Peyer's patch (tissue), 4 donors: ENCODE measurements at regions not wholly inside any gene's neighbourhood (a gene's known extent, or its start where the extent isn't known, plus 50 kb on each side); places are given as distances from the start of the nearest gene placed in this dataset.

Experiments
- POLR2A ChIP-seq, 2 donors: fragments of 450-650 bp; IDR thresholded peaks; one replicate each; pipeline ENCODE4 v1.5.1; 2017; ENCODE audit warnings: antibody characterized with exemption in 2 of 2, mild to moderate bottlenecking in 2 of 2, moderate library complexity in 2 of 2
- TF ChIP-seq, protein P1 (sequence below), 6 experiments: fragments of 450-650 bp in 4 of 6; fragments of 200-600 bp in 2 of 6; sonication (generic) in 1 of 6; IDR thresholded peaks; one replicate each; pipeline ENCODE4 v1.5.1; 2017 to 2019; ENCODE audit warnings: antibody characterized with exemption in 6 of 6, mild to moderate bottlenecking in 3 of 6, moderate library complexity in 1 of 6

DNA sequence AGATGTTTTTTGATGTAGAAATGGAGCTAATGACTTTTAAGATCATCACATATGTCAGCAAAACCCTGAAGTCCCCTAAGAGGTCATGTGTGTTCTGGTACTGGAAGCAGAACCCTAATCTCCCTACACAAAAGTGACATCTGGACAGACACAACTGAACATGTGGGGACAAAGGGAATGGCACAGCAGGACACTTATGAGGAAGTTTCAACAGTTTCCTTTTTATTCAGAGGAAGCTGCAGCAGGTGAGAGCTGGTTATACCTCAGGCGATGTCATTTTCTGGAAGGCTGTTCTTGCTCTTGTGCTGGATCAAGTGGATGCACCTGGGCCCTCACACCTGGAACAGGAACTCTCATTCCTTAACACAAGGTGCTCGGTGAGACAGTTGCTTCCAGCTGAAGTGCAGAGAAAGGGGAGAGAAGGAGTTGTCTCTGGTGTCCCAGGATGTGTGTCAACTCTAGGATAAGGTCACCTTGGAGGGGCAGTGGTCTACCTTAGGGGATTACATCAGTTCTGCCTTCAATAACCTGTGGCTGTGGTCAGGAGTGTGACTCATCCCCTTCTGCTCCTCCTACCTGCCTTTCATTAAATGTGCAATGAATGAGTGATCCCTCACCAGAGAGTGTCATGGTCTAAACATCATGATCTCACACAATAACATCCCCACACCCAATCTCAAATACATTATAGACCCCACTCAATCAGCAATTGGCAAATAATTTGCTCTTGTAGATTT is 463.4 kb downstream of the TMEM121 start:
- TF ChIP-seq, protein P1, sequence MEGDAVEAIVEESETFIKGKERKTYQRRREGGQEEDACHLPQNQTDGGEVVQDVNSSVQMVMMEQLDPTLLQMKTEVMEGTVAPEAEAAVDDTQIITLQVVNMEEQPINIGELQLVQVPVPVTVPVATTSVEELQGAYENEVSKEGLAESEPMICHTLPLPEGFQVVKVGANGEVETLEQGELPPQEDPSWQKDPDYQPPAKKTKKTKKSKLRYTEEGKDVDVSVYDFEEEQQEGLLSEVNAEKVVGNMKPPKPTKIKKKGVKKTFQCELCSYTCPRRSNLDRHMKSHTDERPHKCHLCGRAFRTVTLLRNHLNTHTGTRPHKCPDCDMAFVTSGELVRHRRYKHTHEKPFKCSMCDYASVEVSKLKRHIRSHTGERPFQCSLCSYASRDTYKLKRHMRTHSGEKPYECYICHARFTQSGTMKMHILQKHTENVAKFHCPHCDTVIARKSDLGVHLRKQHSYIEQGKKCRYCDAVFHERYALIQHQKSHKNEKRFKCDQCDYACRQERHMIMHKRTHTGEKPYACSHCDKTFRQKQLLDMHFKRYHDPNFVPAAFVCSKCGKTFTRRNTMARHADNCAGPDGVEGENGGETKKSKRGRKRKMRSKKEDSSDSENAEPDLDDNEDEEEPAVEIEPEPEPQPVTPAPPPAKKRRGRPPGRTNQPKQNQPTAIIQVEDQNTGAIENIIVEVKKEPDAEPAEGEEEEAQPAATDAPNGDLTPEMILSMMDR (IDR thresholded peaks at IDR 0.05), result no peak
- TF ChIP-seq POLR2A (IDR thresholded peaks at IDR 0.05), result no peak
